Left lung (tissue), 4 donors: ENCODE measurements at regions not wholly inside any gene's neighbourhood (a gene's known extent, or its start where the extent isn't known, plus 50 kb on each side); places are given as distances from the start of the nearest gene placed in this dataset.
A peak's percentile ranks its signal among the peaks of the same experiment; 100 is the strongest.

Source experiments
- ATAC-seq: fragments of 200-7000 bp; cut with Tn5 transposase; one replicate; pipeline ENCODE4 v1.9.1; 2020; ENCODE audit warnings: moderate library complexity
- DNase-seq, 4 donors: peaks; one replicate each; pipeline ENCODE4 v3.0.0-alpha.2; 2013 to 2020
- H3K27ac ChIP-seq, 2 donors: fragments of 200-600 bp; sonication (generic) in 1 of 2; one replicate each; pipeline versions ENCODE4 v1.5.0 to v1.8.0; 2020 to 2021
- H3K27me3 ChIP-seq, 2 donors: fragments of 200-600 bp; sonication (generic) in 1 of 2; one replicate each; pipeline versions ENCODE4 v1.5.0 to v1.8.0; 2020 to 2021
- H3K36me3 ChIP-seq, 2 donors: fragments of 200-600 bp; sonication (generic) in 1 of 2; one replicate each; pipeline versions ENCODE4 v1.5.0 to v1.8.0; 2020 to 2021
- H3K4me1 ChIP-seq, 2 donors: fragments of 200-600 bp; one replicate each; pipeline ENCODE4 v1.8.0; 2021
- H3K4me3 ChIP-seq, 2 donors: fragments of 200-600 bp; sonication (generic) in 1 of 2; one replicate each; pipeline versions ENCODE4 v1.5.0 to v1.8.0; 2020 to 2021; ENCODE audit warnings: mild to moderate bottlenecking in 1 of 2
- H3K9me3 ChIP-seq, 2 donors: fragments of 200-600 bp; sonication (generic) in 1 of 2; one replicate each; pipeline versions ENCODE4 v1.5.0 to v1.8.0; 2020 to 2021
- intact Hi-C, 2 donors: fragments of 100-400 bp; cut with DNase I; formaldehyde crosslinking; loops; one replicate each; pipeline versions ENCODE4 v1.11.2 to v1.14.2; 2022
- TF ChIP-seq, protein P1 (sequence below), 2 donors: fragments of 200-600 bp; sonication (generic) in 1 of 2; IDR thresholded peaks; one replicate each; pipeline versions ENCODE4 v1.5.0 to v1.8.0; 2021; ENCODE audit warnings: antibody characterized with exemption in 2 of 2
- donor health status: DM: no; HTN: yes; CAD: no.
- donor health status: DM: no; HTN: no; CAD: no.

DNA sequence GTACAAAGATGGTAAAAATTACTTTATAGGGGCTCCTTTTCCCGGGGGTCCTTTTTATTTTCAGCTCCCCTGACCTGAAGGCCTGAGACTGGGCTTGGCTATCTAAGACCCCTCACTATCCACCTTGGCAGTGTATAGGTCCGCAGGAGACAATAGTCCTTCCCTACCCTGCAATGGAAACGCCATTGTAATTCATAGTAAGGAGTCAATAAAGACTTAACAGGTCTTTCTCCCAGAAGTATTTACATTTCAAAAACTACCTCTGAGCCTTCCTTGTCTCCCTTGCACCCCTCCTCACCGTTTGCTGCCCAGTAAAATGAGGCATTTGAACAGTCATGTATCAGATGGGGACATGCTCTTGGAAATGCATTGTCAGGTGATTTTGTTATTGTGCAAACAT is 401.2 kb upstream of the CNKSR2 start:
- DNase-seq (no peak), ATAC-seq (no peak)
- Histone ChIP-seq H3K27me3 (no peaks in the 10 kb centered on the region), H3K36me3 (no peaks in the 10 kb centered on the region), H3K4me1 (no peaks in the 10 kb centered on the region), H3K9me3 (no peaks in the 10 kb centered on the region), H3K27ac (no peak overlapping the region), H3K4me3 (no peak overlapping the region)
- intact Hi-C loops = no loop called here
- TF ChIP-seq, protein P1, sequence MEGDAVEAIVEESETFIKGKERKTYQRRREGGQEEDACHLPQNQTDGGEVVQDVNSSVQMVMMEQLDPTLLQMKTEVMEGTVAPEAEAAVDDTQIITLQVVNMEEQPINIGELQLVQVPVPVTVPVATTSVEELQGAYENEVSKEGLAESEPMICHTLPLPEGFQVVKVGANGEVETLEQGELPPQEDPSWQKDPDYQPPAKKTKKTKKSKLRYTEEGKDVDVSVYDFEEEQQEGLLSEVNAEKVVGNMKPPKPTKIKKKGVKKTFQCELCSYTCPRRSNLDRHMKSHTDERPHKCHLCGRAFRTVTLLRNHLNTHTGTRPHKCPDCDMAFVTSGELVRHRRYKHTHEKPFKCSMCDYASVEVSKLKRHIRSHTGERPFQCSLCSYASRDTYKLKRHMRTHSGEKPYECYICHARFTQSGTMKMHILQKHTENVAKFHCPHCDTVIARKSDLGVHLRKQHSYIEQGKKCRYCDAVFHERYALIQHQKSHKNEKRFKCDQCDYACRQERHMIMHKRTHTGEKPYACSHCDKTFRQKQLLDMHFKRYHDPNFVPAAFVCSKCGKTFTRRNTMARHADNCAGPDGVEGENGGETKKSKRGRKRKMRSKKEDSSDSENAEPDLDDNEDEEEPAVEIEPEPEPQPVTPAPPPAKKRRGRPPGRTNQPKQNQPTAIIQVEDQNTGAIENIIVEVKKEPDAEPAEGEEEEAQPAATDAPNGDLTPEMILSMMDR (IDR thresholded peaks at IDR 0.05) = no peak

DNA sequence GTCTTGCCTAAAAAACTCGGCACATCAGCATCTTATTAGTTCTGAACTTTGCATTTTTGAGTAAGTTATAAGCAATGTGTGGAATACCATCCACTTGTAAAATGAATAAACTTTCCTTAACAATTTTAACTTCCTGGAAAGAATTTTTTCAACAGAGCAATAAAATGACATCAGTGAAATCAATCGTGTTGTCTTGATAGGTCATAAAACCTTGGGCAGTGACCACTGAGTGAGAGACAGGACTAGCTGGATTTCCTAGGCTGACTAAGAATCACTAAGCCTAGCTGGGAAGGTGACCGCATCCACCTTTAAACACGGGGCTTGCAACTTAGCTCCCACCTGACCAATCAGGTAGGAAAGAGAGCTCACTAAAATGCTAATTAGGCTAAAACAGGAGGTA is 403.0 kb upstream of the CNKSR2 start:
- TF ChIP-seq, protein P1 (IDR thresholded peaks at IDR 0.05) = no peak
- no peaks in the 10 kb centered on the region for H3K4me1 ChIP-seq
- no peak overlapping the region for H3K4me3 ChIP-seq
- no peaks in the 10 kb centered on the region for H3K27me3 ChIP-seq
- no peaks in the 10 kb centered on the region for H3K36me3 ChIP-seq
- ATAC-seq (no peak), DNase-seq (no peak)
- intact Hi-C loops = no loop called here
- no peaks in the 10 kb centered on the region for H3K9me3 ChIP-seq
- H3K27ac ChIP-seq = no peak overlapping the region

DNA sequence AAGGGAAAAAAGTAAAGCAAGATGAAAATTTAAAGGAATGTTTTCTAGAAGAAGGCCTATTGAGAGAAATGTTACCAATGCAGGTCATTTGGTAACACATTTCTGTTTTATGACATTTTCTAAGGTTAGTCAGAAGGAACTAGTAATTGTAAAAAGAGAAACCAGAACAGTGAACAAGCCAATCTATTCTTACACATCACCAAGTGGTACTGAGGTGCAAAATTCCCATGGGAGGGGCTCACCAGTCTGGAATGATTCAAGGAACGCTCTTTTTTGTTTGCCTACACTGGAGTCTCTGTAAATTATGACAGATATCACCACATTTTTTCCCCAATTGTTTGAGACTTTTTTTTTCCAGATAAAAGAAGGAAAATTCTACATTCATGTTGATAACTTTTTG is 404.7 kb upstream of the CNKSR2 start:
- ATAC-seq = no peak
- no peak for DNase-seq
- H3K27me3 ChIP-seq = no peaks in the 10 kb centered on the region
- H3K4me1 ChIP-seq = no peaks in the 10 kb centered on the region
- H3K9me3 ChIP-seq = no peaks in the 10 kb centered on the region
- intact Hi-C loops = no loop called here
- H3K36me3 ChIP-seq = no peaks in the 10 kb centered on the region
- TF ChIP-seq, protein P1 (IDR thresholded peaks at IDR 0.05) = no peak
- H3K4me3 ChIP-seq = no peak overlapping the region
- H3K27ac ChIP-seq = no peak overlapping the region

DNA sequence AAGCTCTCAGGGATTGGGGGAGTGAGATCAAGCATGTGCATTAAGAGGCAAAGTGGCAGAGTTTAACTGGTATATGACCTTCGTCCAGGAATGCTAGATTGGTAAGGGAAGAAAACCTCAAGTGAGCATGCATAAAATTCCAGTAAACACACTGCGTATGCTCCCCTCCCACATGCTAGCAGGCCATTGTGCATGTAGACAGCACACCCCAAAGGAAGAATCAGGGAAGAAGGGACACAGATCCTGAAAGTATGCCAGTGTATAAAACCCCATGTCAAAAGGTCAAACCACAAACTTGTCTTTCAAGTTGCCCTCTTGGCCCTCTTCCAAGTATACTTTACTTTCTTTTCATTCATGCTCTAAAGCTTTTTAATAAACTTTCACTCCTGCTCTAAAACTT is 405.2 kb upstream of the CNKSR2 start:
- no peak overlapping the region for H3K4me3 ChIP-seq
- TF ChIP-seq, protein P1 (IDR thresholded peaks at IDR 0.05) = no peak
- H3K9me3 ChIP-seq = no peaks in the 10 kb centered on the region
- DNase-seq (no peak), ATAC-seq (peak; percentile 24)
- H3K36me3 ChIP-seq = no peaks in the 10 kb centered on the region
- no peaks in the 10 kb centered on the region for H3K27me3 ChIP-seq
- H3K27ac ChIP-seq = no peak overlapping the region
- H3K4me1 ChIP-seq = no peaks in the 10 kb centered on the region
- intact Hi-C loops = no loop called here

DNA sequence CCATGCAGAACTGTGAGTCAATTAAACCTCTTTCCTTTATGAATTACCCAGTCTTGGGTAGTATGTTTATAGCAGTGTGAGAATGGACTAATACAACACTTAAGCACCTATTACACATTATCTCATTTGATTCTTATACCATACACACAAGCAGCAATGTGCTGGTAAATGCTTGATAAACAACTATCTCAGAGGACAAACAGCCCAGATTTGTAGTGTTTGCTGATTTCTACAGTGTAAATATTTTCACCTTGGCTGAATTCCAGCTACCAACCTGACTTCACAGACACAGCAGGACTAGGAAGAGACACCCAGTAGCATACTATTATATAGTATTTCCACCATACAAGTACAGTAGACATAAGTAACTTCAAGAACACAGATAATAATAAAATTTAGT is 406.5 kb upstream of the CNKSR2 start:
- Histone ChIP-seq H3K27me3 (no peaks in the 10 kb centered on the region), H3K36me3 (no peaks in the 10 kb centered on the region), H3K4me3 (no peak overlapping the region), H3K27ac (no peak overlapping the region), H3K9me3 (no peaks in the 10 kb centered on the region), H3K4me1 (no peaks in the 10 kb centered on the region)
- TF ChIP-seq, protein P1 (IDR thresholded peaks at IDR 0.05) = no peak
- DNase-seq (no peak), ATAC-seq (no peak)
- intact Hi-C loops = no loop called here
